Nephron (organoid): ENCODE measurements at regions not wholly inside any gene's neighbourhood (a gene's known extent, or its start where the extent isn't known, plus 50 kb on each side); places are given as distances from the start of the nearest gene placed in this dataset.

Source experiments
- H3K27ac Mint-ChIP-seq, 3 experiments: 2 replicates each; pipeline ENCODE4 v1.8.0; 2020; ENCODE audit warnings: mixed read lengths in 3 of 3, mild to moderate bottlenecking in 2 of 3, moderate library complexity in 1 of 3
- H3K27me3 Mint-ChIP-seq: 2 replicates; pipeline ENCODE4 v1.8.0; 2021; ENCODE audit warnings: low read depth, mild to moderate bottlenecking, moderate library complexity, mixed read lengths
- H3K36me3 Mint-ChIP-seq: 2 replicates; pipeline ENCODE4 v1.8.0; 2020; ENCODE audit warnings: low read depth, mixed read lengths
- H3K4me1 Mint-ChIP-seq: 2 replicates; pipeline ENCODE4 v1.8.0; 2020; ENCODE audit warnings: mixed read lengths
- H3K4me3 Mint-ChIP-seq, 3 experiments: 2 replicates each; pipeline ENCODE4 v1.8.0; 2020; ENCODE audit warnings: mild to moderate bottlenecking in 3 of 3, mixed read lengths in 3 of 3, moderate library complexity in 2 of 3
- H3K9me3 Mint-ChIP-seq: 2 replicates; pipeline ENCODE4 v1.8.0; 2020; ENCODE audit warnings: mixed read lengths
- CTCF ChIP-seq, 3 experiments: fragments of 200-600 bp; sonication (generic); IDR thresholded peaks; one replicate each; pipeline ENCODE4 v1.5.0; 2021; ENCODE audit warnings: antibody characterized with exemption in 3 of 3; ENCODE audit not compliant: unreplicated experiment in 3 of 3

- no peak for TF ChIP-seq CTCF (IDR thresholded peaks at IDR 0.05; ENCODE audit: unreplicated experiment in 3 of 3)
- H3K36me3 Mint-ChIP-seq, result no peaks in the 10 kb centered on the region
- peaks cover 2% of the 10 kb centered on the region for H3K9me3 Mint-ChIP-seq
- no peaks in the 10 kb centered on the region for H3K4me1 Mint-ChIP-seq
- no peaks in the 10 kb centered on the region for H3K27me3 Mint-ChIP-seq
- no peak overlapping the region for H3K27ac Mint-ChIP-seq
- H3K4me3 Mint-ChIP-seq, result no peak overlapping the region
These were observed 653.0 kb downstream of the RPL10L start for GRCh38 chr14:45998554-45998953.

- no peaks in the 10 kb centered on the region for H3K4me1 Mint-ChIP-seq
- H3K27me3 Mint-ChIP-seq, result no peaks in the 10 kb centered on the region
- H3K9me3 Mint-ChIP-seq, result peaks cover 3% of the 10 kb centered on the region
- no peak overlapping the region for H3K27ac Mint-ChIP-seq
- TF ChIP-seq CTCF (IDR thresholded peaks at IDR 0.05; ENCODE audit: unreplicated experiment in 3 of 3), result peak; percentile 15 to 40 (median 37)
- no peak overlapping the region for H3K4me3 Mint-ChIP-seq
- no peaks in the 10 kb centered on the region for H3K36me3 Mint-ChIP-seq
These were observed 661.3 kb downstream of the RPL10L start for GRCh38 chr14:45990252-45990651.

GRCh38 chr14:45976001-45976400, 675.6 kb downstream of the RPL10L start:
- Mint-ChIP-seq H3K27me3 (no peaks in the 10 kb centered on the region), H3K4me1 (no peaks in the 10 kb centered on the region), H3K9me3 (no peaks in the 10 kb centered on the region), H3K27ac (no peak overlapping the region), H3K36me3 (no peaks in the 10 kb centered on the region), H3K4me3 (no peak overlapping the region)
- no peak for TF ChIP-seq CTCF (IDR thresholded peaks at IDR 0.05; ENCODE audit: unreplicated experiment in 3 of 3)

- TF ChIP-seq CTCF (IDR thresholded peaks at IDR 0.05; ENCODE audit: unreplicated experiment in 3 of 3), result no peak
- no peaks in the 10 kb centered on the region for H3K4me1 Mint-ChIP-seq
- H3K36me3 Mint-ChIP-seq, result no peaks in the 10 kb centered on the region
- no peak overlapping the region for H3K4me3 Mint-ChIP-seq
- H3K27ac Mint-ChIP-seq, result no peak overlapping the region
- H3K9me3 Mint-ChIP-seq, result no peaks in the 10 kb centered on the region
- H3K27me3 Mint-ChIP-seq, result no peaks in the 10 kb centered on the region
These were observed 679.2 kb downstream of the RPL10L start for GRCh38 chr14:45972416-45972815.

GRCh38 chr14:45970621-45971020, 681.0 kb downstream of the RPL10L start:
- H3K4me3 Mint-ChIP-seq, result no peak overlapping the region
- no peaks in the 10 kb centered on the region for H3K36me3 Mint-ChIP-seq
- no peak overlapping the region for H3K27ac Mint-ChIP-seq
- H3K9me3 Mint-ChIP-seq, result no peaks in the 10 kb centered on the region
- peaks cover 4% of the 10 kb centered on the region for H3K27me3 Mint-ChIP-seq
- H3K4me1 Mint-ChIP-seq, result no peaks in the 10 kb centered on the region
- TF ChIP-seq CTCF (IDR thresholded peaks at IDR 0.05; ENCODE audit: unreplicated experiment in 3 of 3), result no peak

GRCh38 chr14:45968037-45968436, 683.5 kb downstream of the RPL10L start:
- Mint-ChIP-seq H3K4me3 (no peak overlapping the region), H3K27ac (no peak overlapping the region), H3K27me3 (peaks cover 4% of the 10 kb centered on the region), H3K9me3 (no peaks in the 10 kb centered on the region), H3K36me3 (no peaks in the 10 kb centered on the region), H3K4me1 (peaks cover 5% of the 10 kb centered on the region)
- no peak for TF ChIP-seq CTCF (IDR thresholded peaks at IDR 0.05; ENCODE audit: unreplicated experiment in 3 of 3)
